D341Med (cell line): ENCODE measurements at regions not wholly inside any gene's neighbourhood (a gene's known extent, or its start where the extent isn't known, plus 50 kb on each side); places are given as distances from the start of the nearest gene placed in this dataset.
A peak's percentile ranks its signal among the peaks of the same experiment; 100 is the strongest.

Source experiments
- DNase-seq: peaks from one replicate; pipeline ENCODE4 v3.0.0; 2012; ENCODE audit warnings: low spot score

DNA sequence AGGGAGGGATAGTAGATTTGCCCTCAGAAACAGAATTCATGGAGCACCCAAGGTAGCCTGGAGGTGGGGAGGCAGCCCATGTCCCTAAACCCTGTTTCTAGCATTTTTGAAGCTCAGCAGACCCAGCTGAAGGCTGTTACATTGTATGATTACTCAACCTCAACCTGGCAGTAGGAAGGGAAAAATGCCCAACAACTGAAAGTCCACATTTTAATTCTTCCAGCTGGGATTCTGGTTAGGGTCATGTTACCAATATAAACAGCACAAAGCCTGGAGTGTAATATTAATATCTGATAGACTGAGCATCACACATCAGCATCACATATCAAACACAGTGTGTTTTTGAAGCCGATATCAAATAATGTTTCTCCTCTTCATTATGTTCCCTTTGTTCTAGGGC lies 437.0 kb downstream of the HRH4 start:
- DNase-seq: no peak

DNA sequence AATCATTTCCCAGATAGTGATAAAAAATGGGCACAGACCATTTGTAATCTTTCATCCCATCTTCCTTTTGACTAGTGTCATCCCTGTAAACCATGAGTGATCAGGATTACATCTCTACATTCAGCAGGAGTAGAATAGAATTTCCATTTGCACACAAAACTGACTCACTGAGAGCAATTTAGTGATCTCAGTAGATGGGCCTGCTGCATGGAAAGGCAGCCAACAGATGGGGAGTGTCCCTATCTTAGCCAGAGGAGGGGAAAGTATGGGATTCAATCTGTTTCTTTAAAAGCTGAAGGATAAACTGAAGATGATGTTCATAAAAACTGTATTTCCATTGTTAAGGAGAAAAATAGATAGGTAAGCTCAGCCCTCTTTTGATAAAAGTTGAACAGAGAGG lies 441.7 kb downstream of the ZNF521 start:
- no peak for DNase-seq

DNA sequence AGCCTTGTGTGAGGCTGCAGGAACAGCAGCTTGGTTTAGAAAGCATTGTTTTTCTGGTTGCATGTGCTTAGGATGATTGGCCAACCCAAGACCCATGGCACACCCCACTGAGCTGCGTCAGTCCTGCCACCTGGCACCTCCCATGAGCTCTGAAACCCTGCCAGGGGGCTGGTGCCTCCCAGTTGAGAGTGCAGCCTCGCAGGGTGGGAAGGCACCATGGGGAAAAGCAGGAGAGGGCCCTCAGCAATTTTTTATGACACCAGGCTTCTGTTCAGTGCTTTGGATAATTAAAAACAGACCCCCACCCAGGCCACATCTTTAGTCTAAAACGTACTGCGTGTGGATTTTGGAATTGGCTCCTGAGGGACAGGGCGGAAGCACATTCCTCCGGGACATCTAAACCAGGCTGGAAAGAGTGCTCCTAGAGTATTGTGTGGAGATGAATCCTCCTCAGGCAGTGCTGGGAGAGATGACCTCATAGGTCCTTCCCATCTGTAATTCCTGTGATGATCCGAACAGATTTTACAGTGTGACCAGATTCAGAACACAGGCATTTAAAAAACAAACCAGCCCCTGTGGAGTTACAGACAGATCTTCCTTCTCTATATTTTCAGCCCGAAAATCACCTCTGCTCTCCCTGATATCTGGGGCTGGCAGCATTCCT lies 438.3 kb downstream of the ZNF521 start:
- DNase-seq: no peak

DNA sequence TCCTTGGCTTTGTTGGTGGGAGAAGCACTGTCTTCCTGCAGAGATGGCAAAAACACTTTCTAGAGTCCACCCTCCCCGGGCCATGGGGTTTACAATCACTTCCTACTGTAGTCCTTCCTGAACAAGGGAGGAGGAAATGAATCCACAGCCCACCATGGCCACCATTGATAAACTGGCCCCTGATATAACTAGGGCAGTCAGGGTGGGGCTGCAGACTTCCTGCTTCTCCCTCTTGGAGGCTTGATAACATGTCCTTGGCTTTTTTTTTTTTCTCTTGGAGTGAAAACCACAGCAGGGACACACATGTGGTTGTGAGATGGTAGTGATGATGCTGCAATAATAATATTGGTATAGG lies 437.8 kb downstream of the ZNF521 start:
- no peak for DNase-seq

DNA sequence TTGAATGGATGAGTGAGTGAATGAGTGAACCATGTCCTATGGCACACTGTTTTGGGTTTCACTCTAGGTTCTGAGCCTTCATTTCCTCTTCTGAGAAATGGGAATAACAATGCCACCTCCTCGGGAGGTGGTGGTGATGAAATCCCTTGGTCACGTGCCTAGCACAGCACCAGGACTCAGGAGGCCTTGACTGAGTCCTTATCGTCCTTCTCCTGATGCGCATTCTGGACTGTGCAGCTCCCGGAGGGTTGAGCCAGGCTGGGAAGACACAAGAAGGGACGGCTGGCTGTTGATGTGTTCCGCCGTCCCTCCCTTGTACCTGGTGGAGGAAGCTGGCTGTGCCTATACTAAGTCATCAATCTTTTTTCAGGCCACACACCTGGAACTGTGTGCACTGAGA lies 437.3 kb downstream of the ZNF521 start:
- no peak for DNase-seq

DNA sequence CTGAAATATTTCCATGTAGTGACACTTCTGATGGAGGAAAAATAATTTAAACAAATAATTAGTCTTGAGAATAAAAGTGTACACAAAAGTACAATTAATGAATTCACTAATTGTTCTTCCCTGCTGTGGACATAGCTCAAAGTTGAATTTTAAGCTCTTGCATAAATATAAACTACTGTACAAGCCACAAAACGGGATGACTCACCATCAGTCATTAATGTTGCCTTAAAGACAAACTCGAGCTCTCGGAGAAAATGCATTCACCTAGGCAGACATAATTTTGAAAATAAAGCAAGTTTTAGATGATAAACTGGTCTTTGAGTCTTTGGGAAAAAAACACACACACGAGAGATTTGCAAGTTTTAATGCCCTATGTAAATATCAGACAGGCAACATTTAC lies 436.4 kb downstream of the ZNF521 start:
- DNase-seq: no peak

DNA sequence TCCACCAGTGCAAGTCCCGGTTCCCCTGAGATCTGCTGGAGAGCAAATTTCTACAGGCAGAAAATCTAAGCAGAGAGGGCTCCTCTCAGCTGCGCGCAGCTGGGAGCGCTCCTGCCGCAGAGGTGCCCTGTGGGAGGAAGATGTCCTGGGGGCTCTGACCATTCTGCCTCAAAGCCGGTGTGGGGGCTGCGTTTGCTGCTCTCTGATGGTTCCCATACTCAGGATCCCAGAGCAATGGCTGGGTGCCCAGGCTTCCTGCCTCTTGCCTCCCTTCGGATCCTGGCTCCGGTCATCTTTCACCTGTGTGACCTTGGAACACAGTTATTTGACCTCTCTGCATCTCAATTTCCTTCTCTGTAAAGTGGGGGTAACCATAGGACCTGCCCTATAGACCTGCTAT lies 434.2 kb downstream of the ZNF521 start:
- DNase-seq: peak; percentile 30

DNA sequence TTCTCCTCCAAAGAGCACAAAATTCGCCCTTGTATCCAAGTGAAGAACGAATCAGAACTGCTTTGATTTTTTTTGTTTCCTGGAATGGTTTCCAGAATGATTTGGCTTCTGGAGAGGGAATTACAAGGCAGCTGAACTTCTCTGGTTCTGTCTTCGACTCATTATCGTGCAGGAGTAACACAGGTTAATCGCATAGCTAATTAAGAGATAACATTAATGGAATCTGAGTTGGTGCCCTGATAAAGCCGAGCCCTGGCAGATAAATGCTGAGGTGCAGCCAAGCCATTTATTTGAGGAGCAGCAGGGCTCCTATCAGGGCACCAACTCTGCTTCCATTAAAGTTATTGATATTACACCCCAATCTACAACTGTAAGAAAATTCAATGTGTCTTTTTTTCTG lies 433.7 kb downstream of the ZNF521 start:
- no peak for DNase-seq

DNA sequence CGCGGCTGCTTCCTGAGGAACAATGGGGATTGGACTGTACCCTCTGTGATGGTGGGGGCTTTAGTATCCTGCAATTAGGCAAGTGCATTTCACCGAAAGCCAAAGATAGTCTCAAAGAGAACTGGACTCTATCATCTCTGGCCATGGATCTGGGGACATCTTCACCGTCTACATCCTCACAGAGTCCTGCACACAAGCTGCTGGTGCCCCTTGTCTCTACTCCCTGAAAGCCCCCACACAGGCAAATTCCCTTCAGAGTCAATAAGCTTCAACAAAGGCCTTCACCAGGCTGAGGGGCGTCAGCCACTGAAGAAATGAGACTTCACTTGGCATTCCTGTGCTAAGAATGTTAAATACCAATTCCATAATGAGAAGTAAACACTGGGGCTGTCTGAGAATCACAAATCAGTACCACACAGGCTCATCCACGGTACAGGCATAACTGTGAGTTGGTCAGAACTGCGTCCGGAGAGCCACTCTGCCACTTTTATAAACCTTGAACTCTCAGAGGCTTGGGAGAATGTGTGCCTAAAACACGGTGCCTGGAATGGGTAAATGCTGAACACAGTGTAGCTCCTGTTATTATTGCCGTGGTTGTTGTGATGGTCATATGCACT lies 432.7 kb downstream of the ZNF521 start:
- DNase-seq: no peak

DNA sequence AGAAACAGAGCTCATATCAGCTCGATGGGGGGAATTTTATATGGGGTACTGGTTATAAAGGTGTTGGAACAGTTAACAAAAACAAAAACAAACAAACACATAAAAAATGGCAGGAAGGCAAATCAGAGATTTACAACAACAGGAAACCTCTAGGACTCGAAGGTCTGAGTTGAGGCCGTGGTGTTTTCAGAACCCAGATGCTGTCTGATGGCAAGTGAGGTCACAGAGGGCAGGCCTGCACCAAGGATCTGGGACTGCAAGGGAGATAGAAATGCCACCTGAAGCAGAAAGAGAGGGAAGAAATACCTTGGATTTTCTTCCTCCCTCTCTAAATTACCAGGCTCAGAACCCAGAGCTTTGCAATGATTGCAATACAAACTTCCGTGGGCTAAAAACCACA lies 429.5 kb downstream of the ZNF521 start:
- DNase-seq: no peak

DNA sequence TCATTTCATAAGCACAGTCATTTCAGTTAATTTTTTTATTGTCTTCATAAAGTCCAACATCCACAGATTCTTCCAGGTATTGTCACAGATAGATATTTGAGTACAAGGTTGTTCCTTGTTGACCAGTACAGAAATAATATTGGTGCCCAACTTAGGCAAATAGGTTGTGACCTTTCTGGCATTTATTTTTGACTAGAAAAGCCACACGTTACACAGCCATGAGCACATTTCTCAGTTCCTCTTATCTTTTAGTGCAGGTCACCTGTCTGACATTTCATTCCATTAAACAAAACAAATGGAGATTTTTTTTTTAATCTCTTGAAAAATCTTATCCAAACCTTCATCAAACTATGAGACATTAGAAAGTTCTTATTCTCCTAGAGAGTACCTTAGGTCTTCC lies 428.8 kb downstream of the ZNF521 start:
- DNase-seq: no peak

DNA sequence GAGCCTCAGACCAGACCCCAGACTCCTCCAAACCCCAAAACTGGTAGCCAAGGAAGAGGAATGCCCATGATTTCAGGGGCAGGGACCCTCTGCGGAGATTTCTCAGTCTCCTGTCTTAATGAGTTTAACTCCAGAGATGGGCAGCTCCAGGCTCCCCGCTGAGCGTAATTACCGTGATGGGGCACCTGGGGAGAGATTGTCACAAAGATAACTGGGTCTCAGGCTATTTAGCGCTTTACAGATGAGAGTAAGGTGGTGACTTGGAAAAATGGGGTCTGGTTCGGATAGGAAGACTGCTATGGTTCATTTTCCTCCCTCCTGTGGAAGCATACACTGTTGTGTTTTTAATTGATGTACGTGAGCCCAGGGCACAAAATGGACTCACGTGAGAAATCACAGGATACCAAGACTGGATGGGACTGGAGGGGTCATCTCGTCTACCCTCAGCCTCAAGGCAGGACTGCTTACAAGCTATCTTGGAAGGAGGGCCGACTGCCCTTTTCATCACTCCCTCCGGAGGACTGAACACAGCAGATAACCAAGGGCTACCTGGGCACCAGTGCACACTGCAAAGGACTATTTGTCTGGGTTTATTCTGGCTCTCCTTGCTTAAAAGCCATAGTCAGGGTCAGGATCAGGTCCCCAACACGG lies 427.8 kb downstream of the ZNF521 start:
- DNase-seq: no peak

DNA sequence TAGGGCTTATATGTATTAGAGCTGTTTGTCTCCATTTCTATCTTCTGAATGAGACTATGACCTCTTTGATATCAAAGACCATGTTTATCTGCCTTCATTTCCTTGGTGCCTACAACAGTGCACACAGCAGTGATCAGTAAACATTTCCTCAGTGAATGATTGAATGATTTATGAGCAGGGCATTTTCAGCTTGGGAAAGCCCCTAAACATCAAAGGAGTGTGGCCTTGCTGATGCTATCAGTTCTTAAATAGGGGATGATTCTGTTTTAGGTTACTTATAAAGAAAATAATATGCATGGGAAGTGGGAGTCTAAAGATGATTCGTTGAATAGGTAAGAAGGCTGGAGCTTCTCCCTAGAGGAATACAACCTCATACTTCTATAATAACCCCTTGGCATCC lies 425.3 kb downstream of the ZNF521 start:
- no peak for DNase-seq

DNA sequence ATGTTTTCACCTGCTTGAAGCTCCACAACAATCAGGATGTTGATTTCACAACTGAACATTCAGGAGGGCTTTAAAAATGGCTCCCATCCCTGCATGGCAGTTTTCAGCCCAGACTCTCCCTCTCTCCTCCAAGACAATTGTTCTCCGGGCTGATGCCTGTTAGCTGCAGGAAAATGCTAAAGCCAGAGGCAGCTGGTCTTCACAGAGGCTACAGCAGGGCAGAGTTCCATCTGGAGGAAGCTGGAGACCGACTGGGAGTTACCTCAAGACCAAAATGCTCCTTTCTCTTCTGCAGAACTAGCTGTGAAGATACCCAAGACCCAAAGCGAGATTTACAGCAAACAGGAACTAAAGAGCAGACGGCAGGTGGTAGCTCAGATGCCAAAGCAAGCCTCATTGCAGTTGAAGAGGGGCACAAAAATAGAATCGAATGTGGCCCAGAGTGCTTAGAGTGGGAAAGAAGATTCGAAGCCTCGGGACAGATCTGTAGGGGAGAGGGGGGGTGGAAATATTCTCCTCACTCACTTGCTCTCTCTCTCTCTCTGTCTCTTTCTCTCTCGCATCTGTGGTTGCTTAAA lies 423.6 kb downstream of the ZNF521 start:
- no peak for DNase-seq

DNA sequence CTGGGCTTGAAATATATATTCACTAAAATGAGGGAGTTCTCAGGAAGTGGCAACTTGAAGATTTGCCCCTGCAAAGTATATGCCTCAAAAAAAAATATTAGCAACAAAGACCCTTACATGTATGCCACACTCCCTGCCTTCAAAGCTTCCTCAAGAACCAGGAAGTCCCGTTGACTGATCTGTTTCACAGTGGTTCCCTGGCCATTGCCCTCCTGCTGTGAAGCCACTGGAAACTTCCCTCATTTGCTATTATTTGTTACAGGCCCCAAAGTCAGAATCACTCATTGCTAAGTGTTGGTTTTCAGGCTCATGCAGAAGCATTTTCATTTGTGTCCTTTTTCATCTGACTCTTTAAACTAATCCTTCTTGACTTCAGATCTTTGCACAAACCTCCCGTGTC lies 421.5 kb downstream of the ZNF521 start:
- DNase-seq: no peak

DNA sequence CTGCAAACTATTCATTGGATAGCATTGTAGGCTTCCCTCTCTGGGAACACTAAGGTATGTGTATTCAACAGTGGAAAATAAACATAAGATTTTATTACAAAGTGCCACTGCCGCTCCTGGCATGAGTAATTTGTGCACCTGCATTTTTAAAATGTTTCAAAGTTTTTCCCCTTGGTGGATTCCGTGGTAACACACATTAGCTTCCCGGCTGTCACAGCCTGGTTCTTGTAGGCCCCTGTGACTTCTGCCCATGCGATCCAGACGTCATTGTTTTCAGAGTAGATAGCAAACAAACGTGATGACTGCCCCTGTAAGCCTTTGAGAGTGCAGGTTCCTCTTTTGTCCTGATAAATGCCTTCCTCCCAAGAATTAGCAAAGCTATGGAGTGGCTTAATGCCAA lies 421.0 kb downstream of the ZNF521 start:
- no peak for DNase-seq

DNA sequence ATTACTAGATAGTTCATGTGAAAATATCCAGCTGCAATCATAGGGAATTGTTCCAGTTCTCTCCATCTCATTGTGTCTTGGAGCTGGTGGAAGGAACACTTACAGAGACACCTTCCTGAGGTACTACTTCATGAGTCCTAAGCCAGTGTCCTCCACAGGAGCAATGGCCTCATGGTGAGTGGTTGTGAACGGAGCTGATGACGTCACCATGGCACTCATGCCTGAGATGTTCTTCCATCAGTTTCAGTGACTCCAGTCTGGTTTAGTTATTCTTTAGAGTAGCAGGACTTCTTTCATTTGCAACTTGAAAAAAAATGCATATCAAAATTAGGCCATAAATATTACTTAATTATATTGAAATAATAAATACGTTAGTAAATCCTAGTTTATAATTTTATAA lies 418.6 kb downstream of the ZNF521 start:
- DNase-seq: no peak

DNA sequence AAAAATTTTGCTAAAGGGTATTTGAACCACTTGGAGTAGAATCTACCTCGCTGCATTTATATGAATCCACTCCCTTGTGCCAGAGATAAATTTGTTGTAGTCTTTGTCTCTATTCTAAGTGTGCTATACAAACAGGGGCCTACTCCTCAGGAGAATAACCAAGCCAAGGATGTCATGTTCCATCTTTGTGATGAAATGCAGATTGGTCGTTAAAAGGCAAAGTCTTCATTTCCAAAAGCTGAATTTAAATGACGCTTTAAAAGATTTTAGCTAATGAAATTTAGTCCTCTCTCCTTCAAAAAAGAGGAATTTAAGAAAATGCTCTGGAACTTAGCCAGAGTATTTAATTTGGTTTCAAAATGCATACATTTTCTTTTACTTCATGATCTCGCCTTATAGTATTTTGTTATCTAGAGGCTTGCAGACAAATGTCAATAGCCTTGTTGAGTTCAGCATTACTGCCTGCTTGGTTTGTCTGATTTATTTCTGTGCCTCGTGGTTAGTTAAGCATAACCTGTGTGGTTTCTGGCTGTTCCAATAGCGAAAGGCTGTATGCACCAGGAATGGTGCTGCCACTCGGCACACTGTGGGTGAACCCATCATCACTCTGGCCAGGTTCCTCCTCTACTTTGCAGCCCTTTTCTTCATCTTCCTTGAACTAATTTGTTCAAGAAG lies 417.6 kb downstream of the ZNF521 start:
- DNase-seq: no peak

DNA sequence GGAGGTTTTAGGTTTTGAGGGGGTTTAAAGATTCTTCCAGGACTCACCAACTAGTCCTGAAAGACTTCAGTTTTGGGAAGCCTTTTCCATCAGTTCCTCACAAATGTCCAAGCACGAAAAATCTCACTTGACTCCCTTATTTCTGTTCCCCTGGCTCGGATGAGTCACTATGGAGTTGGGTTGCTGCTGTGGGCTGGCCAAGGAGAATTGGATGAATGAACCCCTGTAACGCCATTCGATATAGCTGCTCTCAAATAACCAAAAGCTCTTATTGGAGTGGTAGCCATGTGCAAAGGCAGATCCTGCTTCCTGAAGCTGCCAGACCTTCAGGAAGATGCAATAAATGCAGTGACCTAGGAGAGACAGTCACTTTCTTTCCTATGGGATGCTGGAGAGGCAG lies 417.0 kb downstream of the ZNF521 start:
- DNase-seq: no peak

DNA sequence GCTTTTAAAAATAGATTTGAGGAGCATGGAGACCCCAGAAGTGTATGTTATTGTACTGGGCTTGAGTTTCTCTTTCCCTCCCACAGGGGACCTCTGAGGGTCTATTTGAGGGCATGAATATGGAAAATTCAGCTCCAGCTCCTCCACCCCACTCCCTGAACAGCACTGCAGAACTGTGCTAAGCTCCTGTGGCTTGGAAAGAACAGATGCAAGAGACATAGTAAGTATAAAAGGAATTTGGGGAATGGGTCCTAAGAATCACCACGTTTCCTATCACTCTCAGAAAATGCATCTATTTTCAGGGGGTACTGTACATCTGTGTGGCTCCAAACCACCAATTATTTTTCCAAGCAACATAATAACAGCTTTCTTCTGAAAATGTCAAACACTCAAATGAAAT lies 416.1 kb downstream of the ZNF521 start:
- no peak for DNase-seq

DNA sequence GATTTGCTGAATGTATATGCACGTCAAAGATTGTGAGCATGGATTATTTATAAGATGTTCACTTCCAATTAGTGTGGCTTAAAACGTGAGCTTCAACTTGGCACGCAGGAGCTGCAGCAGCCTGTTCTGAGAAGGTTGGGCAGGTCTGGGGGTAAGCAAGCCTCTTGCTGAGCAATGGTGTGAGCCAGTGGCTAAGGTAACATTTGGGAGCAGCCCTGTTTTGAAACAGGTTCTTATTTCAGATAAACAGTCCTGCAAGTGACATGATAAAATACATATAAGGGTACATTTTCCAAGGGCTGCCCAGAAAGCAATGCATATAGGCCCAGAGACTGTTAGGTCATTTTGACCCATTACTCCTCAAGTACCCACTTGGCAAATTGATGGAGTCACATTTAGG lies 415.3 kb downstream of the ZNF521 start:
- no peak for DNase-seq

DNA sequence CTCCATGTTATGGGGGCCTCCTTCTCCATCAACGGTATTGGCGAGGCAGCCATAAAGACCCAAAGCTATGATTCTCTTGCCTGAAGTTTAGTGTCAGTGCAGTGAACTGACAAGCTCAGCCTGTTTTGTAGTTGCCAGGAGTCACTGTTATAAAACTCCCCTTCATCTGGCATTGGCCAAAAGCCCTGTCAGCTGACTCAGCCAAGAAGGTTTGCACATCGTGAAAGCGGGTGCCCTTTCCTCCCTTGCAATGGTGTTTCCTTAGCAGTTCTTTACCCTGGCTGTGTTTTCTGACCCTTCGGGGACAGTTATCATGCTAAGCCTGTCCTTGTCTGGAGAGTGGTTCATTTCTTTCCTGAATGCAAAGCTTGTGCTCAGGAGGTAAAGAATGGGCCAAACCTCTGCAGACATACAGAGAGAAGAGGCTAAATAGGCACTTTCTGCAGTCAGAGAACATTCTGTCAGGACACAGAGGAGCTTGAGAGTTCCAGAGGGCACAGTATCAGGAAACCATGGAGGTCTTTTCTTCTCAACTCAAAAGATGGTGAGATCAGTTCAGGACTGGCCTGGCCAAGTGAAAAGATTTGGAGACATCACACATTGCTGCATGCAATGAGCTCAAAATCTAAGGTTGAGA lies 414.2 kb downstream of the ZNF521 start:
- DNase-seq: no peak

DNA sequence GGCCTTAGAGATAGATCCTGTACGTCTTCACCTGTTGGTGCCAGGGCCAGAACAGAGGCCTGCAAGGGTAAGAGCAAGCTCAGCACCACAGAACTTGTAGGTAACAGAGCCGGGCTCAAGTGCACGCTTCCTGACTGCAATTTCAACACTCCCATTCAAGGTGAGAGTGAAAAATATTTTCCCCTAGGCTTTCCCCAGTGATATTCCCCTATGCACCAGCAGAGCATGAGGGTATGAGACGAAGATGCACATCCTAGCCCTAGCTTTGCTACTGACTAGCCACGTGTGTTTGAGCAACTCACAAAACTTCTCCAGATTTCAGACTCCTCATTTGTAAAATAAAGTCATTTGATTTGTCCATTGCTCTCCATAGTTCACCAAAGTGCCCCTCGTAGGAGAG lies 411.6 kb downstream of the ZNF521 start:
- DNase-seq: no peak
